Small intestine (tissue), 7 donors: ENCODE measurements at regions not wholly inside any gene's neighbourhood (a gene's known extent, or its start where the extent isn't known, plus 50 kb on each side); places are given as distances from the start of the nearest gene placed in this dataset.
"Not testable (repeated sequence)": the region's sequence is repeated elsewhere in the genome, so short reads cannot be mapped to it uniquely, and the experiment has no call there.

ENCODE experiments used
- DNase-seq, 2 donors: peaks; one replicate each; pipeline versions ENCODE4 v3.0.0 to v3.0.0-alpha.2; 2013
- FAIRE-seq: peaks from 2 replicates; lab custom pipeline; 2012; peaks lifted over from hg19 to GRCh38; lab: Jason Lieb, UNC
- H3K27ac ChIP-seq, 3 donors: one replicate each; pipeline ENCODE4 v1.5.1; 2013; ENCODE audit warnings: low read length in 2 of 3, mild to moderate bottlenecking in 2 of 3, control low read depth in 1 of 3, inconsistent platforms in 1 of 3, low read depth in 1 of 3, moderate library complexity in 1 of 3
- H3K27me3 ChIP-seq, 3 donors: one replicate each; pipeline ENCODE4 v1.6.1; 2013; ENCODE audit warnings: low read length in 3 of 3, inconsistent platforms in 1 of 3; ENCODE audit not compliant: control insufficient read depth in 3 of 3, insufficient read depth in 3 of 3
- H3K36me3 ChIP-seq, 3 donors: one replicate each; pipeline ENCODE4 v1.6.1; 2013; ENCODE audit warnings: low read length in 3 of 3, inconsistent platforms in 1 of 3, low read depth in 1 of 3, mild to moderate bottlenecking in 1 of 3, moderate library complexity in 1 of 3; ENCODE audit not compliant: control insufficient read depth in 3 of 3, insufficient read depth in 2 of 3
- H3K4me1 ChIP-seq, 3 donors: one replicate each; pipeline ENCODE4 v1.6.1; 2013; ENCODE audit warnings: low read length in 2 of 3, inconsistent platforms in 1 of 3, low read depth in 1 of 3, mild to moderate bottlenecking in 1 of 3, moderate library complexity in 1 of 3; ENCODE audit not compliant: control insufficient read depth in 3 of 3, insufficient read depth in 2 of 3
- H3K4me3 ChIP-seq, 3 donors: one replicate each; pipeline ENCODE4 v1.5.1; 2013; ENCODE audit warnings: low read length in 3 of 3, control low read depth in 1 of 3, inconsistent platforms in 1 of 3, low read depth in 1 of 3, mild to moderate bottlenecking in 1 of 3, moderate library complexity in 1 of 3
- H3K9me3 ChIP-seq, 2 donors: one replicate each; pipeline ENCODE4 v1.6.1; 2013; ENCODE audit warnings: low read depth in 1 of 2, low read length in 1 of 2; ENCODE audit not compliant: control insufficient read depth in 2 of 2, insufficient read depth in 1 of 2
- WGBS, 3 donors: extraction: QIAGEN DNeasy Blood & Tissue Kit; methylation state at CpG; one replicate each; pipeline ENCODE4 v1.1.7; 2013; 5-methylcytosine and 5-hydroxymethylcytosine counted together
- donor health status: healthy with polysubstance abuse.
- donor health status: control.
- donor health status: control.
- donor health status: Bipolar disorder and iron deficiency.
- donor health status: healthy.

DNA sequence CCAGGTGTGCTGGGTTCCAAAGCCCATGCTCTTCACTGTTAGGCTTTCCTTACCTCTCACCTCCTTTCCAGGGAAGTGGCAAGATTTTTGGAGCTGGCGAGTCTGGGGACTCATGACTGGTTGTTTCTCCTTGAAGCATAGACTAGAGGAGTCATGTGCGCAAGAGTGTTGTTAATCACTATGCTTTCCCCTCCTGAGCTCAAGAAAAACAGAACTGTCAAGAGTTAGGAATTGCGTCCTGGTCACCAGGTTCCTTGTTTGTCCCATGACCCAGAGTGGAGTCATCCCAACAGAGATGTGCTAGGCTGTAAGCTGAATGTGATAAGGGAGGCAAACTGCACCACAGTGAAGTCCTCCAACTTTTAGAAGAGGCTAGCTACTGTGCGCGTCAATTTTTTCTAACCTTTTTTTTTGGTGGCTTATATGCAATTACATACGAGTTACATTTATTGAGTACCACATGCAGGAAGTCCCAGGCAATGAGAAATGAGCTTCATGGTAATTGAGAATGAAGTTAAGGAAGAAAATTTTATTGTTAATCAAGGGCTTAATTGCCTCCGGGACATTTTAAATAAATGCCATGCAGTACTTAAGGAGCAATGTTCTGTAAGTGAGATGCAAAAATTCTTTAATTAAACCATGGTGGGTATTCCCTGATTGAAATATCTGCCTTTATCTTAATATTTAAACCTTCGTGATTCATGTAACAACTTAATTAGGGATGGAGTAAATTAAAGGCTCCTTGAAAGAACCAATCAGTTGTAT lies 233.9 kb downstream of the ZIC5 start:
- FAIRE-seq (no peak), DNase-seq (no peak)
- Histone ChIP-seq H3K36me3 (no peaks in the 10 kb centered on the region), H3K27me3 (no peaks in the 10 kb centered on the region), H3K4me1 (peaks cover 0 to 6% (median 0%) of the 10 kb centered on the region in 3 donors), H3K4me3 (no peak overlapping the region), H3K9me3 (no peaks in the 10 kb centered on the region), H3K27ac (no peak overlapping the region)
- WGBS, 3 donors, result 92 to 96% (median 93%) methylated on average over 8 of the region's 8 CpGs

DNA sequence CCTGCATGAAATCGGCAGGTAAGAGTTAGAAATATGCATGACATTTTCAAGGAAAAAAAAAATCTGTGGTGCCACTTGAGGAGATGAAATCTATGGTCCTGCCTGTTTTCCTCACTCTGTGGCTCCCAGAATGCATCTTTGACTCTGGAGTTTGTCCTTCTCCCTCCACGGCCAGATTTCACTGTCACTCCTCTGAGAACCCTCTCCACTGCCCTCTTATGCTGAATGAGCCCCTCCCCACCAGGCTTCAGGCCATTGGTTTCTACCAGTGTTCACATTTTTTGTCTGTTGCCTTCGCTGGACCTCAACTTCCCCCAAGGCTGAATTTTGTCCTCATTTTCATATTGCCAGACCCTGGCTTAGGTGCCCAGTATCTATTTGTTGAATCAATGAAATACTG lies 235.0 kb downstream of the ZIC5 start:
- 80 to 85% (median 80%) methylated on average over 3 of the region's 3 CpGs for WGBS, 3 donors
- no peak for DNase-seq
- FAIRE-seq, result no peak
- Histone ChIP-seq H3K27ac (no peak overlapping the region), H3K4me1 (peaks cover 0 to 3% (median 0%) of the 10 kb centered on the region in 3 donors), H3K4me3 (no peak overlapping the region), H3K9me3 (no peaks in the 10 kb centered on the region), H3K27me3 (no peaks in the 10 kb centered on the region), H3K36me3 (no peaks in the 10 kb centered on the region)

DNA sequence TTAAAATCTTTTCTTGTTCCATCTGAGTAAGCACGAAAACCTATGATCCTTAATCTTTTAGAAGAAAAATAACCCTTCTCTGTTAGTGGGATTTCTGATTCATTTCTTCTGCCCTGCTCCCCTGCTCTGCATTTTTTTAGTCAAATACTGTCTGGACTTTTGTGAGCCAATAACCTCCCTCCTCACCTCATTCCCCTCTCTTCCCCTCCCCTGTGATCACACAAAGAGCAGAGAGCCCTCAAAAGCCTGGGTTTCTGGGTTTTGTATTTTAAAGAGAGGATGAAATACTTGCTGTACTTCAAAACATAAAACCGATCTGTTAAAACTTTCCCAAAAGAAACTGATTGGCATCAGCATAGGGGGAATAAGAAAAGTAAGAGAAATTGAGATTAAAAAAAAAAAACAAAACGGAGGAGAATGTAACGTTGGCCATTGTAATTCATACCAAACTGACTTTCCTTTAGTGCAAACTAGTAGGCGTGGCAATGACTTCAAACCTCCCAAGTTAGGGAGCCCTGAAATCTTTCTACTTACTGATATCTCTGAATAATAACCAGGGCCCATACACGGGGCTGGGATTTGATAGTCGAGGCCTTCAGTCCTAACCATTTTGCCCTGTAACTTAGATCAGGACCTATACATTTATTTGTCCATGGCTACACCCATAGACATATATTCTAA lies 232.9 kb downstream of the TM9SF2 start:
- 74% methylated on average over 7 of the region's 7 CpGs for WGBS, 3 donors
- FAIRE-seq (no peak), DNase-seq (no peak)

DNA sequence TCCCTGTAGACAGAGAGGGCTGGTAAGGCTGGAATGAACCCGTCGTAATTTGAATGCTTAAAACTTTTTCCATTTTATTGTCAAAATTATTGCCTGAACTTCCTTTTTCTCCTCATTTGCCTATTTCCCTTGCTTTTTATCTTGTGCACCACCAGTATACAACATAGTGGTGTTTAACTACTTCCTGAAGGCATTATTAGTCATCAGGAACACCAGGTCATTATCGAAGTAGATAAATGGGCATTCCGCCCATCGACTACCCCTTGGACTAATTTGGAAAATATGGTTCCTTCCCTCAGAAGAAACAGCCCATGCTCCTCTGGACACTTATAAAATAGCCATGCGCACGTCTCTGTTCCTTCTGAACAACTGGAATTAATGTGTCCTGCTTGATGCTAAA lies 232.1 kb downstream of the TM9SF2 start:
- H3K36me3 ChIP-seq, result peaks cover 0 to 5% (median 0%) of the 10 kb centered on the region in 3 donors
- H3K27me3 ChIP-seq, result no peaks in the 10 kb centered on the region
- H3K4me3 ChIP-seq, result no peak overlapping the region
- FAIRE-seq (no peak), DNase-seq (peak in 1 of 2 donors; percentile 52)
- H3K9me3 ChIP-seq, result no peaks in the 10 kb centered on the region
- WGBS, 3 donors, result 36 to 53% (median 50%) methylated on average over 7 of the region's 7 CpGs
- H3K4me1 ChIP-seq, result peaks cover 0 to 3% (median 0%) of the 10 kb centered on the region in 3 donors
- no peak overlapping the region for H3K27ac ChIP-seq

More for the DNA sequence above, 232.9 kb downstream of the TM9SF2 start:
- Histone ChIP-seq H3K27ac (no peak overlapping the region), H3K9me3 (no peaks in the 10 kb centered on the region), H3K4me3 (no peak overlapping the region), H3K36me3 (peaks cover 0 to 5% (median 0%) of the 10 kb centered on the region in 3 donors), H3K27me3 (no peaks in the 10 kb centered on the region), H3K4me1 (peaks cover 0 to 3% (median 0%) of the 10 kb centered on the region in 3 donors)

DNA sequence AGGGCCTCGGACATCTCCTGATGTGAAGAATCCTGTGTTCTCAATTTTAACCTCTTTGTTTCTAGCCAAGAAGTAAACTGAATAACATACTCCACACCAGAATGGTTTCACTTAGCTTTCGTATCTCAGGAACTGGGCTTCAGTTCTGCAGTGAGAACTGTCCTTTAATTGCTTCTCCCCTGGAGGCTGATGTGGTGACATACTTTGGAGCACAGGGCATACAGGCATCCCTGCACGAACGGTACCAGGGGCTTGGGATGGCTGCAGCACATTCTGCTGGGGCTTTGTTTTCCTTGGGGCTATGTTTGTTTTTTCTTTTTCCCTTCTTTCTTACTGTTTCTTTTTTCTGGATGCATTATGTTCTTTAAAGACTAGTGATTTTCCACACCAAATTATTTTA lies 230.5 kb downstream of the TM9SF2 start:
- no peaks in the 10 kb centered on the region for H3K9me3 ChIP-seq
- H3K27ac ChIP-seq, result no peak overlapping the region
- WGBS, 3 donors, result 78 to 87% (median 86%) methylated on average over 4 of the region's 4 CpGs
- H3K4me3 ChIP-seq, result no peak overlapping the region
- DNase-seq (no peak), FAIRE-seq (no peak)
- peaks cover 0 to 3% (median 3%) of the 10 kb centered on the region in 3 donors for H3K4me1 ChIP-seq
- peaks cover 0 to 5% (median 0%) of the 10 kb centered on the region in 3 donors for H3K36me3 ChIP-seq
- H3K27me3 ChIP-seq, result no peaks in the 10 kb centered on the region

DNA sequence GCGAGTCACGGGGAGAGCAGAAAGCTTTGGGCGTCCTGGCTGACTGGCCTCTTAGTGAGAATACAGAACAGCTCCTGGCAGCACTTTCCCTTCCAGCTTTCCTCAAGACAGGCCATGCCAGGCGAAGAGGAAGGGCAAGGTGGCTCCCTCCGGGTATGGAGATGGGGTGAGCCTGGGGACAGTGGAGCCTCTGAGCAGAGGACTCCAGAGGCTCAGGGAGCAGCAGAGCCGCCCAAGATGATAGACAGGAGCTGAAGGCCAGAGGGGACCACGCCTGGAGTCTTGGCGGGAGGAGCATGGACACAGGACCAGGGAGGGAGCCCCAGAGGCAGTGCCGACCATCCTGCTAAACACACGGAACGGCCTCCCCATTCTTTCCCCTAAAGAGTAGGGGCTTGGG lies 229.1 kb downstream of the TM9SF2 start:
- H3K27me3 ChIP-seq, result no peaks in the 10 kb centered on the region
- no peaks in the 10 kb centered on the region for H3K9me3 ChIP-seq
- no peak overlapping the region for H3K27ac ChIP-seq
- no peak overlapping the region for H3K4me3 ChIP-seq
- DNase-seq, result no peak
- WGBS, 3 donors, result 89 to 94% (median 92%) methylated on average over 11 of the region's 11 CpGs
- H3K4me1 ChIP-seq, result peaks cover 0 to 5% (median 3%) of the 10 kb centered on the region in 3 donors
- H3K36me3 ChIP-seq, result peaks cover 0 to 5% (median 0%) of the 10 kb centered on the region in 3 donors
- FAIRE-seq, result no peak

DNA sequence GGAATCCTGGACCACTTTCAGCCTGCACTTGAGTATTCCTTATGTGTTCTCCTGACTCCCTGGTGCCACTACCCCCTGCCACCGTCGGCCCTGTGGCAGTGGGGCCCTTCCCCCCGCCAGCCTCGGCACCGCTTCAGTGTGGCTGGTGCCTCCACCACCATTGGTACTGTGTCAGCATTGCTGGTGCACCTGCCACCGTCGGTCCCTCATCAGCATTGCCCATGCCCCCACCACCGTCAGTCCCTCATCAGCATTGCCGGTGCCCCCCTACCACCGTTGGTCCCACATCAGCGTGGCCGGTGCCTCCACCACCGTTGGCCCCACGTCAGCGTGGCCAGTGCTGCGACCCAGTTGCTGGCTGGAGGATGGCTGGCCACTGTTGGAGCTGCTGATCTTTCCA lies 228.5 kb downstream of the TM9SF2 start:
- Histone ChIP-seq H3K27me3 (no peaks in the 10 kb centered on the region), H3K4me1 (peaks cover 0 to 5% (median 3%) of the 10 kb centered on the region in 3 donors), H3K9me3 (peaks cover 0 to 3% of the 10 kb centered on the region in 2 donors), H3K36me3 (peaks cover 0 to 5% (median 0%) of the 10 kb centered on the region in 3 donors), H3K27ac (no peak overlapping the region), H3K4me3 (no peak overlapping the region)
- no peak for FAIRE-seq
- 94 to 97% (median 96%) methylated on average over 16 of the region's 16 CpGs for WGBS, 3 donors
- no peak for DNase-seq

DNA sequence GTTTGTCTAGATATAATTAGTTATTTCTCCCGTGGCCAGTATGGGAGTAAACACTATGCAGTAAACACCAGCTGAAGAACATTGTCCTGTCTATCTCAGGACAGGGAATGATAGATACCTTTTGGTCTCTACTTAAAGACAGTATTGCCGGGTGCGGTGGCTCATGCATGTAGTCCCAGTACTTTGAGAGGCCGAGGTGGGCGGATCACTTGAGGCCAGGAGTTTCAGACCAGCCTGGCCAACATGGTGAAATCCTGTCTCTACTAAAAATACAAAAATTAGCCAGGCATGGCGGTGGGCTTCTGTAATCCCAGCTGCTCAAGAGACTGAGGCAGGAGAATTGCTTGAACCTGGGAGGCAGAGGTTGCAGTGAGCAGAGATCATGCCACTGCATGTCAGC lies 226.4 kb downstream of the TM9SF2 start:
- FAIRE-seq, H3K9me3 ChIP-seq, H3K4me3 ChIP-seq, H3K4me1 ChIP-seq, H3K36me3 ChIP-seq, H3K27ac ChIP-seq, H3K27me3 ChIP-seq, DNase-seq: not testable (repeated sequence)
- WGBS, 3 donors, result 75 to 85% (median 77%) methylated on average over 6 of the region's 6 CpGs
